A673 (cell line): ENCODE measurements at regions not wholly inside any gene's neighbourhood (a gene's known extent, or its start where the extent isn't known, plus 50 kb on each side); places are given as distances from the start of the nearest gene placed in this dataset.
A peak's percentile ranks its signal among the peaks of the same experiment; 100 is the strongest.

Experiments
- BruUV-seq: library from RNA; stranded (reverse); fragments of 400-500 nt; replicated peaks from 2 replicates; lab custom pipeline; 2021; lab: Mats Ljungman, UMichigan
- CTCF ChIA-PET: fragments of 300-600 bp; sonication (Branson Sonifier 250); formaldehyde crosslinking; loops from one replicate; lab custom pipeline; 2022; ENCODE audit warnings: antibody characterized with exemption; lab: Charles Lee
- POLR2A ChIA-PET: fragments of 300-600 bp; sonication (Branson Sonifier 250); formaldehyde crosslinking; loops from one replicate; lab custom pipeline; 2022; ENCODE audit warnings: antibody characterized with exemption; ENCODE audit not compliant: low non-redundant PET; lab: Charles Lee
- DNase-seq: peaks from one replicate; pipeline ENCODE4 v3.0.0-alpha.2; 2015; ENCODE audit warnings: low spot score
- H3K27ac ChIP-seq: fragments of 200-600 bp; sonication (generic); 2 replicates; pipeline ENCODE4 v1.5.1; 2016; ENCODE audit warnings: mixed run types, low read depth, mild to moderate bottlenecking, mixed read lengths, antibody characterized with exemption, low read length; ENCODE audit not compliant: poor library complexity, severe bottlenecking
- H3K27me3 ChIP-seq: fragments of 200-600 bp; sonication (generic); replicated peaks from 2 replicates; pipeline ENCODE4 v1.6.1; 2017; ENCODE audit warnings: mixed run types, low read depth, mild to moderate bottlenecking, mixed read lengths, antibody characterized with exemption, low read length; ENCODE audit not compliant: insufficient read depth, poor library complexity
- H3K36me3 ChIP-seq: fragments of 200-600 bp; sonication (generic); 2 replicates; pipeline ENCODE4 v1.6.1; 2016; ENCODE audit warnings: mixed run types, mild to moderate bottlenecking, mixed read lengths, antibody characterized with exemption, low read length; ENCODE audit not compliant: insufficient read depth, poor library complexity, severe bottlenecking
- H3K4me1 ChIP-seq: fragments of 200-600 bp; sonication (generic); 2 replicates; pipeline ENCODE4 v1.6.1; 2017; ENCODE audit warnings: mixed run types, mild to moderate bottlenecking, mixed read lengths, antibody characterized with exemption, low read length; ENCODE audit not compliant: insufficient read depth, poor library complexity, severe bottlenecking
- H3K4me3 ChIP-seq: fragments of 200-600 bp; sonication (generic); 2 replicates; pipeline ENCODE4 v1.5.1; 2016; ENCODE audit warnings: low read depth, mixed run types, mild to moderate bottlenecking, mixed read lengths, low read length; ENCODE audit not compliant: poor library complexity, severe bottlenecking
- H3K9me3 ChIP-seq: fragments of 200-600 bp; sonication (generic); 2 replicates; pipeline ENCODE4 v1.6.1; 2016; ENCODE audit warnings: mixed run types, low read depth, mild to moderate bottlenecking, mixed read lengths, antibody characterized with exemption, low read length; ENCODE audit not compliant: poor library complexity, severe bottlenecking
- CTCF ChIP-seq: fragments of 300-800, 200-600 bp; sonication (generic); conservative IDR thresholded peaks from 2 replicates; pipeline ENCODE4 v1.5.1; 2017; ENCODE audit warnings: low read depth, mild to moderate bottlenecking, antibody characterized with exemption, low read length, moderate library complexity, mixed read lengths
- EZH2 ChIP-seq: fragments of 200-600 bp; sonication (generic); IDR thresholded peaks from 2 replicates; pipeline ENCODE4 v1.6.1; 2017; ENCODE audit warnings: borderline replicate concordance, low read depth, mild to moderate bottlenecking, mixed read lengths, antibody characterized with exemption, low read length; ENCODE audit not compliant: poor library complexity, severe bottlenecking
- intact Hi-C: fragments of 100-400 bp; cut with micrococcal nuclease; formaldehyde crosslinking; loops from one replicate; pipeline ENCODE4 v1.10.0; 2022; ENCODE audit not compliant: unreplicated experiment

- DNase-seq: peak; percentile 23
- H3K4me1 ChIP-seq: no peaks in the 10 kb centered on the region
- CTCF ChIA-PET: no interaction called here
- TF ChIP-seq CTCF: no peak
- no peak for TF ChIP-seq EZH2
- intact Hi-C loops: loop anchor here (5.0 to 10.0 kb wide), 3 partner anchors 97 to 364 kb away; no protein-coding TSS in a partner anchor
- H3K27ac ChIP-seq: no peak overlapping the region
- H3K9me3 ChIP-seq: no peaks in the 10 kb centered on the region
- no peaks in the 10 kb centered on the region for H3K36me3 ChIP-seq
- POLR2A ChIA-PET: no interaction called here
- no peak overlapping the region for H3K4me3 ChIP-seq
- no peaks in the 10 kb centered on the region for H3K27me3 ChIP-seq
- no TSS peak for BruUV-seq
These were observed 53.3 kb upstream of the EYA4 start for GRCh38 chr6:133187657-133188453.

- peaks cover 6% of the 10 kb centered on the region for H3K9me3 ChIP-seq
- TF ChIP-seq CTCF (no peak), EZH2 (no peak)
- BruUV-seq: no TSS peak
- no peak overlapping the region for H3K27ac ChIP-seq
- H3K4me1 ChIP-seq: no peaks in the 10 kb centered on the region
- H3K36me3 ChIP-seq: no peaks in the 10 kb centered on the region
- H3K27me3 ChIP-seq: peaks cover 4% of the 10 kb centered on the region
- no peak overlapping the region for H3K4me3 ChIP-seq
- DNase-seq: no peak
- CTCF ChIA-PET: no interaction called here
- intact Hi-C loops: loop anchor here (5.0 kb wide), 1 partner anchor 229 kb away; no protein-coding TSS in a partner anchor
- POLR2A ChIA-PET: no interaction called here
These were observed 50.2 kb upstream of the EYA4 start for GRCh38 chr6:133190912-133191311.

DNA sequence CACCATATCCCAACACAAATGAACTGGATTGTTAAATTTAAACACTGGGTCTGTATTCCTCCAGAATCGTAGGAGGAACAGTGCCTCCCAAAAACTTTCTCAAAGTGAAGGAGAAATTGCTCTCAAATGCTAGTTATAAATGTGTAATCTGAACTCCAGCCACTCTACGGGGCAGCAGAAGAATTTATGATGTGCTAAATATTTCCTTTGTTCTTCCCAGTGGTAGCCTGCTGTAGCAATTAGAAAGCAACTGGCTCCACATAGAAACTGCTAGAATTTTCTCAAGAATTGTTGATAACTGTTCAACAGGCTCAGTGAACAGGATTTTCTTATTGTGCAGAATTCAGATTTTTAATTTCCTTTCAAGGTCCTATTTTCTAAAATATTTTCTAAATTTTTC, 49.8 kb upstream of the EYA4 start:
- intact Hi-C loops: loop anchor here (5.0 kb wide), 1 partner anchor 229 kb away; no protein-coding TSS in a partner anchor
- ChIA-PET CTCF (interaction anchor here (0.7 kb wide), 1 partner anchor 1552 kb away, joined by 4 read pairs; no protein-coding TSS in a partner anchor), POLR2A (interaction anchor here (0.6 kb wide), 1 partner anchor 18 kb away, joined by 4 read pairs; no protein-coding TSS in a partner anchor)
- DNase-seq: no peak
- TF ChIP-seq EZH2 (no peak), CTCF (no peak)
- H3K27me3 ChIP-seq: peaks cover 4% of the 10 kb centered on the region
- no peak overlapping the region for H3K4me3 ChIP-seq
- no peak overlapping the region for H3K27ac ChIP-seq
- no peaks in the 10 kb centered on the region for H3K4me1 ChIP-seq
- BruUV-seq: no TSS peak
- no peaks in the 10 kb centered on the region for H3K36me3 ChIP-seq
- H3K9me3 ChIP-seq: peaks cover 6% of the 10 kb centered on the region
